HG02642 (cell line): ENCODE measurements at regions not wholly inside any gene's neighbourhood (a gene's known extent, or its start where the extent isn't known, plus 50 kb on each side); places are given as distances from the start of the nearest gene placed in this dataset.

ENCODE experiments used
- ATAC-seq: cut with Tn5 transposase; IDR thresholded peaks from one replicate; pipeline ENCODE4 v1.9.1; 2021; ENCODE audit warnings: mild to moderate bottlenecking; ENCODE audit not compliant: unreplicated experiment, poor library complexity

- no peak for ATAC-seq
Measured at GRCh38 chr2:34909992-34910705, 1311.0 kb upstream of the FAM98A start.

DNA sequence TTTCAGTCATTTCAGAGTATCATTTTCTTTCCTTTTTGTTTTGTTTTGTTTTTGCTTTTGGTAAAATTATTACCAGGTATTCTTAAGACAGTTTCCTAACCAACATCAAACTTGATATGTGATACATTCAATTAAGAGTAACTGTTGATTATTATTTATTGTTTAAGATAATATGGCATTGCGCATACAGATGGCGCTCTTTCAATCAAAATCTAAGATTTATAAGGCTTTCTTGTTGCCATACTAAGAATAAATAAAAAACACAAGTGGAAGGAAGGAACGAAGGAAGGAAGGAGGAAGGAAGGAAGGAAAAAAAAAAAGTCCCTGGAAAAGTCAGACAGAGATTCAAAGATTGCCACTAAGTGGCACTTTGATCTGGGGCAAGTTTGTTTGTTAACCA lies 1308.7 kb upstream of the FAM98A start:
- ATAC-seq, result no peak

- no peak for ATAC-seq
Measured at GRCh38 chr2:34901739-34902138, 1302.6 kb upstream of the FAM98A start.

DNA sequence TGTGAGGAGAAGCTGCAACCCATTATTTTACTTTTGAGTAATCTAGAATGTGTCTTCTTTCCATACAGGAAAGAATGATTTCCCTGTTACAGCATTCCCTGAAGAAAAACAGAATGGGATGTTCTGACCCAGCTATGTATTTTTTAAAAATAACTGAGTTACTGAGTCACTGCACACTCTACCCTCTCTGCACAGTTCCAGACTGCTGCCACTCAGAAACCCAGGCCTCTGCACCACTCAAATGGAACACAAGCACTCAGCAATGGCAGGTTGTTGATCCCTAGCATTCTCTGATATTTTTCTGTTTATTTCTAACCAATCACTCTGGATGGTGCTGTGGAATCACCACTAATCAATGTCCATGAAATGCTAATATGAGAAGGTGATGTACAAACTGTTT lies 1300.0 kb upstream of the FAM98A start:
- no peak for ATAC-seq

DNA sequence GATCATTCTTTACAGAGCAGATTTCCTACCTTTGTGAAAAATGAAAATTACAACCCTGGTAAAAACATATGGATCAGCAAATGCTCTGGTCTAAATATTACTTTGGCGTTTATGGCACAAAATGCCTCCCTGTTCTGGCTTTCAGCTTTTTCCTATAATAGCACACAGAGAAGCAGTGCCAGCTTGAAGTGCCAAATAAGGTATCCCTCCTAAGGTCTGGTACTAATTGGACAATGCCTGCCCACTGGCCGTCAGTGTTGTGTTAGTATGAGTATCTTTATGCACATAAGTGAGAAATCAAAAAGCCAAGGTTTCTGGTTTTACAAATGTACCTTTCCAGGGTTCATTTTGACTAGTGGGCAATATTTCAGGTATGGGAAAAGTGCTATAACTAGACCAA lies 1293.7 kb upstream of the FAM98A start:
- no peak for ATAC-seq

DNA sequence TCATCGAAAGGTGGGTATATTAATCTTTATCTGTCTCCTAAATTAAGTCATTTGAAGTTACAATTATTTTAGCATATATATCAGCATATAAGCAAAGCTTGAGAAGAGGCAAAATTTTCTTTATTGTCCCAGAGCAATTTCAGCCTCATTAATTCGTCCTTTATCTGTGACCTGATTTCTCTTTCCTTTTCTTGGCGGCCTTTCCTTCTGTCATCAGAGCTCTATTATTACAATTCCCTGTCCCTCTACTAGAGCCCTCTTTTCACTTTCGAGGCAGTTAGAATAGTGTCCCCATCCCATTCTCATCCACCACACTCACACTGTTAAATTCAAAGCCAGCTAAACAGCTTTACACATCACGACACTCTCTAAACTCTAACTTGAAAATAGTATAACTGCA lies 1293.2 kb upstream of the FAM98A start:
- no peak for ATAC-seq

DNA sequence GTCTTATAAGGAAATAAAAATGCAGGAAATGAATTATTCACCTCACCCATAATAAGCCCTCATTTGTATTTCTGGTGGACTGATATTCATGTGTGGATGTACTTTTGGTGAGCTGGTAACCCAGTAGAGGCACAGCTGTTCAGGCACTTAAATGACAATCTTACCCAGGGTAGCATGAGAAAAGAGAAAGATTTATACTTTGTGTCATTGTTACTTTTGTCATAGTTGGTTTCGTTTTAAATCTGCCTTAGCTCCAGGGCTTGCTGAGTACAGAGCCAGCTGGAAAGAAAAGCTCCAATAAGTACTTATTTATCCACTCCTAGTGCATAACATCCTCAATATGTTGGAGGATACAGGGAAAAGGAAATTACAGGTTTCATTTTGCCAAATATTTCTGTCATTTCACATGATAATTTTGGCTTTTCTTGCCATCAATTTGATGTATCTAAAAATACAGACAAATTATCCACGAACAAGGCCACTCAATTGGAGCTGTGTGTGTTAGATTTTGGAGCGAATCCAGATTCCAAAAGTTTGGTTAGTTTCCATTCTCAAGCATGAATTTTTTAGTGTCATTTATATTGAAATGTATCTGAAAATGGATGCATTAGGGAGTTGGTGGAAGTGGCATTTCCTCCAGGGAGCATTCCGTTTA lies 1276.1 kb upstream of the FAM98A start:
- no peak for ATAC-seq

- no peak for ATAC-seq
Measured at GRCh38 chr2:34853646-34854045, 1254.5 kb upstream of the FAM98A start.

GRCh38 chr2:34851804-34852203 lies 1252.7 kb upstream of the FAM98A start:
- no peak for ATAC-seq

GRCh38 chr2:34849827-34850226 lies 1250.7 kb upstream of the FAM98A start:
- no peak for ATAC-seq

GRCh38 chr2:34848691-34849090 lies 1249.6 kb upstream of the FAM98A start:
- no peak for ATAC-seq

- no peak for ATAC-seq
Measured at GRCh38 chr2:34848132-34848531, 1249.0 kb upstream of the FAM98A start.

GRCh38 chr2:34844629-34845028 lies 1245.5 kb upstream of the FAM98A start:
- ATAC-seq, result no peak

- no peak for ATAC-seq
Measured at GRCh38 chr2:34838408-34838807, 1239.3 kb upstream of the FAM98A start.

DNA sequence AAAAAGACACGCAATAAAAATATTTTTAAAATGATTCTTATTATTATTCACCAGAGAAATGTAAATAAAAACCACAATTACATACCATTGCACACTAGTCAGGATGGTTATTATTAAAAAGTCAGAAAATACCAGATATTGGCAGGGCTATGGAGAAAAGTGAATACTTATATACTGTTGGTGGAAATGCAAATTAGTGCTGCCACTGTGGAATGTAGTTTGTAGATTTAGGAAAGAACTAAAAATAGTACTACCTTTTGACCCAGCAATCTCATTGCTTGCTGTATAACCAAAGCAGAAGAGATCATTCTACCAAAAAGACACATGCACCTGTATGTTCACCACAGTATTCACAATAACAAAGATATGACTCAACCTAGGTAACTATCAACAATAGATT lies 1237.3 kb upstream of the FAM98A start:
- no peak for ATAC-seq

DNA sequence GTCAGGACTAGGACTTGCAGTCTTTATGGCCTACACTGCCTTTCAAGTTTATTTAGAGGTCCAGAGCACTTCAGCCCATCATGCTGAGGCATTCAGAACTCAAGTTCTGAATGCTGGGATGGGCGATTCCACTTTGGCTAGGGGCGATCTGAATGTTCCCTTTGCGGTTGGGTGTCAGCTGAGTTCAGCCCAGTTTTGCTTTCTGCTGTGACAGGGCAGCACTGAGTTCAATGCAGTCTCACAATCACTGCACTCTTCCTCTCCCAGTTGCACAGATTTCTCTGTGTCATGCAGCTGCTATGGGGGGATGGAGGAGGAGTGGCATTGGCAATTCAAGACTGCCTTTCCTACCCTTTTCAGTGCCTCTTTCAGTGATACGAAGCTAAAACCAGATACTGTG lies 1232.0 kb upstream of the FAM98A start:
- no peak for ATAC-seq

GRCh38 chr2:34828481-34828880 lies 1229.4 kb upstream of the FAM98A start:
- ATAC-seq, result no peak

DNA sequence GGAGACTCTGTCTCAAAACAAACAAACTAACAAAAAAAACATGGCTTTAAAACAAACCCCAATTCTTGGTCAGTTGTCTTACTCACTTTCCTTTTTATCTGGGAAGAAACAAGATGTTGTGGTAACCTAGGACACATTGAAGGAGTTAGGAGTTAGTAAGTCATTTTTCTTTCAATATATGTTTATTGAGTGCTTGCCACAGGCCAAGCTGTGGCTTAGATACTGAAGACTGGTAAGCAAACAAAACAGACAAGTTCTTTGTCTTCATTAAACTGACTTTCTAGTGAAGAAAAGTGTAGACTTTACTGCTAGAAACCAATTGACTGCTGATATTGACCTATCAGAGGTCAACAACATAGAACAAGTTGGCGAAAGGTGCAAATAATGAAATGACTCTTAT lies 1228.3 kb upstream of the FAM98A start:
- ATAC-seq, result no peak

DNA sequence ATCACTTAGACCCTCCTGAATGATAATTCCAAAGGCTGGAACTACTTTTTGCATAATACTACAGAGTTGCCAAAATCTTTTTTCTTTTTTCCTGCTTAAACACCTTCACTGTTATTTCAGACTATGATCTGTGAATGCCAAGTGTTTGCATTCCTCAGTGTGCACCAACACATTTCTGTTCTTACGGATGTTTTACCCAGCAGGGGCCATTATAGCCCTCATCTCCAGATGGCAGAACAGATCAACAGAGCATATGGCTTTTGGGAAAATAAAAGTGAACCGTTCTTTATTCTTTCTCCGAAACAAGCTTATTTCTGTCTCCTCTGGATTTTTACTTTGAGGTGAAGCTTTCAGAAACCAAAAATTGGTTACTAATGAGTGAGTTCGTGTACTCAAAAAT lies 1226.6 kb upstream of the FAM98A start:
- no peak for ATAC-seq

- ATAC-seq, result no peak
Measured at GRCh38 chr2:34822616-34823015, 1223.5 kb upstream of the FAM98A start.

- no peak for ATAC-seq
Measured at GRCh38 chr2:34815052-34815741, 1216.1 kb upstream of the FAM98A start.

DNA sequence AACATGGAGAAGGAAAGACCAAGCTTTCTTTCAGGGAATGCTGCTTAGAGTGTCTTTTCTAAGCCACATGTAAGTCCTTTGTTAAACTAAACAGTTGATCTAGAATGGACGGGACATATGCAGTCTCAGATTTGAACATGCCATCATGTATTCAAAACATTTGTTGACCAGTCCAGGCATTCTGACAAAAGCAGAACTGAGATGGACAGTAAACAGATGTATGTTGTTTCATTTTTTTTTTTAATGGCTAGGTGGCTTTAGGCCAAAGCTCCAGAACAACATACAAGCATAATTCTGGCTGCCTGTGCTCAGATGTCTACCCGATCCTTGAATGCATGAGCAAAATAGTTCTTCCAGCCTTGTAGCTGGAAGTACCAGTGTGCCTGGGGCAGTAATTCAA lies 1211.4 kb upstream of the FAM98A start:
- no peak for ATAC-seq
